ENCODE measurements at regions not wholly inside any gene's neighbourhood (a gene's known extent, or its start where the extent isn't known, plus 50 kb on each side); places are given as distances from the start of the nearest gene placed in this dataset.

DNA sequence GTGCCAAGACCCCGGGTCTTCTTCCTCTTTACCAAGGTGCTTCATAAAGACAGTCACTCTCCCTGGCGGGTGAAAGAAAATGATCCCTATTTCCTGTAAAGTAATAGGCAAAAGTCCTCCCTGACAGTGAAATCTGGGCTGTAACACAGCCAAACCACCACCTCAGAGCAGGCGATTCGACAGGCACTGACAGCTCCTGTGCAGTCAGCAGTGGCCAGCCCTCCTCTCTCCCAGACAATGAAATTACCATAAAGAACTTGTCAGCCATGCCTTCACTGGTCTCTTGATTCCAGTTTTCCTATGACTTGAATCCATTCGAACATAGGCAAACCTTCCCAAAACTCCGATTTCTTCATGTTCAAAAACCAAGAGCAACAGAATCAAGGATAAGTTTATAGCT, 492.2 kb upstream of the DAB1 start:
- no peak for TF ChIP-seq EZH2 (IDR thresholded peaks at IDR 0.05; ENCODE audit: borderline replicate concordance, low read depth, low read length, poor library complexity, severe bottlenecking)
- TF ChIP-seq, protein P1, sequence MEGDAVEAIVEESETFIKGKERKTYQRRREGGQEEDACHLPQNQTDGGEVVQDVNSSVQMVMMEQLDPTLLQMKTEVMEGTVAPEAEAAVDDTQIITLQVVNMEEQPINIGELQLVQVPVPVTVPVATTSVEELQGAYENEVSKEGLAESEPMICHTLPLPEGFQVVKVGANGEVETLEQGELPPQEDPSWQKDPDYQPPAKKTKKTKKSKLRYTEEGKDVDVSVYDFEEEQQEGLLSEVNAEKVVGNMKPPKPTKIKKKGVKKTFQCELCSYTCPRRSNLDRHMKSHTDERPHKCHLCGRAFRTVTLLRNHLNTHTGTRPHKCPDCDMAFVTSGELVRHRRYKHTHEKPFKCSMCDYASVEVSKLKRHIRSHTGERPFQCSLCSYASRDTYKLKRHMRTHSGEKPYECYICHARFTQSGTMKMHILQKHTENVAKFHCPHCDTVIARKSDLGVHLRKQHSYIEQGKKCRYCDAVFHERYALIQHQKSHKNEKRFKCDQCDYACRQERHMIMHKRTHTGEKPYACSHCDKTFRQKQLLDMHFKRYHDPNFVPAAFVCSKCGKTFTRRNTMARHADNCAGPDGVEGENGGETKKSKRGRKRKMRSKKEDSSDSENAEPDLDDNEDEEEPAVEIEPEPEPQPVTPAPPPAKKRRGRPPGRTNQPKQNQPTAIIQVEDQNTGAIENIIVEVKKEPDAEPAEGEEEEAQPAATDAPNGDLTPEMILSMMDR (conservative IDR thresholded peaks at IDR 0.05; ENCODE audit: low read depth, low read length), result no peak
- POLR2A ChIA-PET (ENCODE audit: low non-redundant PET), result no interaction called here
- intact Hi-C loops (cut with micrococcal nuclease; ENCODE audit: unreplicated experiment), result no loop called here
- no peaks in the 10 kb centered on the region for H3K9me3 ChIP-seq (ENCODE audit: low read depth, low read length, poor library complexity, severe bottlenecking)
- BruUV-seq (replicated peaks), result no TSS peak
- DNase-seq (ENCODE audit: low spot score), result no peak
- CTCF ChIA-PET, result no interaction called here
- H3K36me3 ChIP-seq (ENCODE audit: insufficient read depth, low read length, poor library complexity, severe bottlenecking), result no peaks in the 10 kb centered on the region
- H3K27me3 ChIP-seq (replicated peaks; ENCODE audit: insufficient read depth, low read depth, low read length, poor library complexity), result no peaks in the 10 kb centered on the region
- H3K4me1 ChIP-seq (ENCODE audit: insufficient read depth, low read length, poor library complexity, severe bottlenecking), result no peaks in the 10 kb centered on the region
- H3K27ac ChIP-seq (ENCODE audit: low read depth, low read length, poor library complexity, severe bottlenecking), result no peak overlapping the region
- H3K4me3 ChIP-seq (ENCODE audit: low read depth, low read length, poor library complexity, severe bottlenecking), result no peak overlapping the region

DNA sequence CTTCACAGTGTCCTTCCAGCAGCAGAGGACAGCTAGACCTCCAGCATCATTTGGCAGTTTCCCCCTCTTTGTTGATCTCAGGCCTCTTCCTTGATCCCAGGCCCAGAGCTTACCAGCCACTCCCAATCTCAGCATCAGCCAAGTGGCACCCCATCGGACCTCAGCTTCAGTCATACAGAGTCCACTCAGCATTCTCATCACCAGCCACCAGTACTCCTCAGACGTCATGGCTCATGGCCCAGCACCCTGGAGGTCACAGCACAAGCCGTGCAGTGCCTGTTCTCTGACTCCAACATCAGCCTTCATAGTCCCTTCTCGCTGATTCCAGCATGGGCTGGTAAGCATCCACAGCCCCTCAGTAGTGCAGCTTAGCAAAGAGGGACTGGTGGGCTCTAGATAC, 487.6 kb upstream of the DAB1 start:
- TF ChIP-seq EZH2 (IDR thresholded peaks at IDR 0.05; ENCODE audit: borderline replicate concordance, low read depth, low read length, poor library complexity, severe bottlenecking), result no peak
- TF ChIP-seq, protein P1 (conservative IDR thresholded peaks at IDR 0.05; ENCODE audit: low read depth, low read length), result no peak
- Histone ChIP-seq H3K4me1 (ENCODE audit: insufficient read depth, low read length, poor library complexity, severe bottlenecking) (no peaks in the 10 kb centered on the region), H3K27me3 (replicated peaks; ENCODE audit: insufficient read depth, low read depth, low read length, poor library complexity) (no peaks in the 10 kb centered on the region), H3K36me3 (ENCODE audit: insufficient read depth, low read length, poor library complexity, severe bottlenecking) (no peaks in the 10 kb centered on the region), H3K27ac (ENCODE audit: low read depth, low read length, poor library complexity, severe bottlenecking) (no peak overlapping the region), H3K4me3 (ENCODE audit: low read depth, low read length, poor library complexity, severe bottlenecking) (no peak overlapping the region), H3K9me3 (ENCODE audit: low read depth, low read length, poor library complexity, severe bottlenecking) (no peaks in the 10 kb centered on the region)
- no peak for DNase-seq (ENCODE audit: low spot score)
- BruUV-seq (replicated peaks), result no TSS peak
- ChIA-PET POLR2A (ENCODE audit: low non-redundant PET) (no interaction called here), CTCF (no interaction called here)
- intact Hi-C loops (cut with micrococcal nuclease; ENCODE audit: unreplicated experiment), result no loop called here

DNA sequence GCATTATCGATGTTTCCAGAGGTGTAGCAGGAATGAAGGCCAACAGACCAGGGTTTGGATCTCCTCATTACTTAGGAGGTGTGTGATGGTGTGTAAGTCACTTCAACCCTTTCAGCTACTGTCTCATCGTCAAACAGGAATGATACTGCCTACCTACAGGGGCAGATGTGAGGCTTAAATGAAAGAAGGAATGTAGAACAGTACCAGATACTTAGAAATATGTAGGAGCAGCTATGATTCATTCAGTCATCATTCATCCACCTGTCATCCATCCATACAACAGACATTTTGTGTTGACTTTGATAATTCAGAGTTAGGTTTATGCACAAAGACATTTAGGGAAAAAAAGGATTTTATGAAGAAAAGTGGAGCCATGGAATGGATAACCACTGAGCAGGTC, 486.9 kb upstream of the DAB1 start:
- BruUV-seq (replicated peaks), result no TSS peak

More for the DNA sequence above, 486.9 kb upstream of the DAB1 start:
- no peak overlapping the region for H3K27ac ChIP-seq (ENCODE audit: low read depth, low read length, poor library complexity, severe bottlenecking)
- H3K4me1 ChIP-seq (ENCODE audit: insufficient read depth, low read length, poor library complexity, severe bottlenecking), result no peaks in the 10 kb centered on the region
- ChIA-PET CTCF (no interaction called here), POLR2A (ENCODE audit: low non-redundant PET) (no interaction called here)
- intact Hi-C loops (cut with micrococcal nuclease; ENCODE audit: unreplicated experiment), result no loop called here
- no peaks in the 10 kb centered on the region for H3K9me3 ChIP-seq (ENCODE audit: low read depth, low read length, poor library complexity, severe bottlenecking)
- TF ChIP-seq, protein P1 (conservative IDR thresholded peaks at IDR 0.05; ENCODE audit: low read depth, low read length), result no peak
- TF ChIP-seq EZH2 (IDR thresholded peaks at IDR 0.05; ENCODE audit: borderline replicate concordance, low read depth, low read length, poor library complexity, severe bottlenecking), result no peak
- H3K36me3 ChIP-seq (ENCODE audit: insufficient read depth, low read length, poor library complexity, severe bottlenecking), result no peaks in the 10 kb centered on the region
- no peak overlapping the region for H3K4me3 ChIP-seq (ENCODE audit: low read depth, low read length, poor library complexity, severe bottlenecking)
- DNase-seq (ENCODE audit: low spot score), result no peak
- no peaks in the 10 kb centered on the region for H3K27me3 ChIP-seq (replicated peaks; ENCODE audit: insufficient read depth, low read depth, low read length, poor library complexity)
